GM18519 (cell line): ENCODE measurements at regions not wholly inside any gene's neighbourhood (a gene's known extent, or its start where the extent isn't known, plus 50 kb on each side); places are given as distances from the start of the nearest gene placed in this dataset.

Experiments
- ATAC-seq: cut with Tn5 transposase; IDR thresholded peaks from one replicate; pipeline ENCODE4 v1.9.1; 2021; ENCODE audit warnings: mild to moderate bottlenecking, moderate library complexity; ENCODE audit not compliant: unreplicated experiment, low FRiP score

- no peak for ATAC-seq
Observed at GRCh38 chr2:5946225-5947115, 254.3 kb downstream of the SOX11 start.

GRCh38 chr2:5950736-5951135 lies 258.6 kb downstream of the SOX11 start:
- ATAC-seq = no peak

- no peak for ATAC-seq
Observed at GRCh38 chr2:5951471-5951870, 259.3 kb downstream of the SOX11 start.

- no peak for ATAC-seq
Observed at GRCh38 chr2:5953525-5953924, 261.3 kb downstream of the SOX11 start.

GRCh38 chr2:5954509-5954908 lies 262.3 kb downstream of the SOX11 start:
- no peak for ATAC-seq

GRCh38 chr2:5955921-5956320 lies 263.7 kb downstream of the SOX11 start:
- ATAC-seq = no peak

GRCh38 chr2:5959836-5960820 lies 267.9 kb downstream of the SOX11 start:
- no peak for ATAC-seq

GRCh38 chr2:5967506-5967905 lies 275.3 kb downstream of the SOX11 start:
- no peak for ATAC-seq

GRCh38 chr2:5969303-5969702 lies 277.1 kb downstream of the SOX11 start:
- no peak for ATAC-seq

- no peak for ATAC-seq
Observed at GRCh38 chr2:5970347-5970746, 278.2 kb downstream of the SOX11 start.

- no peak for ATAC-seq
Observed at GRCh38 chr2:5974477-5974876, 282.3 kb downstream of the SOX11 start.

- ATAC-seq = no peak
Observed at GRCh38 chr2:5975401-5975800, 283.2 kb downstream of the SOX11 start.

- ATAC-seq = no peak
Observed at GRCh38 chr2:5976531-5977065, 284.4 kb downstream of the SOX11 start.

GRCh38 chr2:5977477-5977876 lies 285.3 kb downstream of the SOX11 start:
- no peak for ATAC-seq

- ATAC-seq = no peak
Observed at GRCh38 chr2:5978131-5978751, 286.1 kb downstream of the SOX11 start.

GRCh38 chr2:5980450-5981190 lies 288.4 kb downstream of the SOX11 start:
- no peak for ATAC-seq

- no peak for ATAC-seq
Observed at GRCh38 chr2:5982193-5982902, 290.2 kb downstream of the SOX11 start.

- ATAC-seq = no peak
Observed at GRCh38 chr2:5982903-5983265, 290.7 kb downstream of the SOX11 start.

- ATAC-seq = no peak
Observed at GRCh38 chr2:5983511-5984272, 291.5 kb downstream of the SOX11 start.
